Body of pancreas (tissue), 4 donors: ENCODE measurements at regions not wholly inside any gene's neighbourhood (a gene's known extent, or its start where the extent isn't known, plus 50 kb on each side); places are given as distances from the start of the nearest gene placed in this dataset.

Source experiments
- ATAC-seq: fragments of 150-250 bp; one replicate; pipeline ENCODE4 v1.9.1; 2016
- DNase-seq, 4 donors: peaks; one replicate each; pipeline ENCODE4 v3.0.0-alpha.2; 2019
- H3K27ac ChIP-seq, 4 donors: fragments of 200-600 bp; sonication (generic); 1 replicate in 3 of 4; 2 replicates in 1 of 4; pipeline versions ENCODE4 v1.5.1 to v1.6.1; 2016 to 2019; ENCODE audit warnings: mild to moderate bottlenecking in 1 of 4, mixed read lengths in 1 of 4, moderate library complexity in 1 of 4
- H3K27me3 ChIP-seq, 2 donors: fragments of 200-600 bp; sonication (generic); one replicate each; pipeline ENCODE4 v1.6.0; 2016; ENCODE audit warnings: mild to moderate bottlenecking in 1 of 2
- H3K36me3 ChIP-seq, 2 donors: fragments of 200-600 bp; sonication (generic); replicated peaks in 1 of 2; 2 replicates each; pipeline ENCODE4 v1.5.1; 2016; ENCODE audit warnings: low read depth in 2 of 2; ENCODE audit not compliant: insufficient read depth in 1 of 2
- H3K4me1 ChIP-seq: fragments of 200-600 bp; sonication (generic); one replicate; pipeline ENCODE4 v1.6.0; 2016
- H3K4me3 ChIP-seq, 2 donors: fragments of 200-600 bp; sonication (generic); 1 replicate in 1 of 2; 2 replicates in 1 of 2; pipeline ENCODE4 v1.5.1; 2016 to 2019
- H3K9me3 ChIP-seq, 3 donors: fragments of 200-600 bp; sonication (generic); 1 replicate in 2 of 3; 2 replicates in 1 of 3; pipeline ENCODE4 v1.5.1; 2016
- CTCF ChIP-seq, 7 experiments: fragments of 450-650 bp in 4 of 7; fragments of 200-600 bp in 3 of 7; sonication (generic) in 3 of 7; IDR thresholded peaks; one replicate each; pipeline ENCODE4 v1.5.1; 2016 to 2019; ENCODE audit warnings: antibody characterized with exemption in 7 of 7
- POLR2A ChIP-seq, 3 donors: fragments of 450-650 bp; IDR thresholded peaks; one replicate each; pipeline ENCODE4 v1.6.1; 2016; ENCODE audit warnings: antibody characterized with exemption in 3 of 3, mild to moderate bottlenecking in 2 of 3
- WGBS, 2 donors: methylation state at CpG; one replicate each; pipeline ENCODE4 v1.1.5; 2017; 5-methylcytosine and 5-hydroxymethylcytosine counted together
- intact Hi-C: fragments of 100-400 bp; cut with DNase I; formaldehyde crosslinking; loops from one replicate; pipeline ENCODE4 v1.15.1; 2023

DNA sequence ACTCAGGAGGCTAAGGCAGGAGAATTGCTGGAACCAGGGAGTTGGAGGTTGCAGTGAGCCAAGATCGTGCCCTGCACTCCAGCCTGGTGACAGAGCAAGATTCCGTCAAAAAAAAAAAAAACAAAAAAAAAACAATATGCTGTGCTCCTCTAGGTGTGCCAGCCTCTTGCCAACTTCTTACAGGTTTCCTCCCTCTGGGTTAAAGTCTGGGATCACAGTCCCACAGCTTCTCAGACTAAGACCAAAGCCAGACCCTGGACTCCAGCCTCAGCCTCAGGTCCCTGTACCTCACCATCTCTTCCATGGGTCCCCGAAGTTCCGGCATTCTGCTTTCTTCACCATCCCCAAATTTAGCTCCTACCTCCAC, 180.8 kb upstream of the MVB12B start:
- Histone ChIP-seq H3K27me3 (no peaks in the 10 kb centered on the region), H3K4me3 (no peak overlapping the region), H3K27ac (no peak overlapping the region), H3K9me3 (no peaks in the 10 kb centered on the region), H3K36me3 (no peaks in the 10 kb centered on the region), H3K4me1 (no peaks in the 10 kb centered on the region)
- WGBS, 2 donors, result 63 to 66% methylated on average over 4 of the region's 4 CpGs
- no peak for DNase-seq
- no peak for ATAC-seq
- intact Hi-C loops, result no loop called here
- no peak for TF ChIP-seq CTCF (IDR thresholded peaks at IDR 0.05)
- no peak for TF ChIP-seq POLR2A (IDR thresholded peaks at IDR 0.05)

GRCh38 chr9:126146254-126147145, 180.1 kb upstream of the MVB12B start:
- 12 to 24% methylated on average over 19 of the region's 19 CpGs for WGBS, 2 donors
- peaks cover 2% of the 10 kb centered on the region for H3K4me1 ChIP-seq
- H3K27me3 ChIP-seq, result no peaks in the 10 kb centered on the region
- TF ChIP-seq POLR2A (IDR thresholded peaks at IDR 0.05), result no peak
- TF ChIP-seq CTCF (IDR thresholded peaks at IDR 0.05), result peak in 4 of 7 experiments; percentile 8 to 19 (median 15)
- intact Hi-C loops, result no loop called here
- ATAC-seq, result no peak
- H3K36me3 ChIP-seq, result no peaks in the 10 kb centered on the region
- H3K27ac ChIP-seq, result no peak overlapping the region
- no peaks in the 10 kb centered on the region for H3K9me3 ChIP-seq
- no peak overlapping the region for H3K4me3 ChIP-seq
- DNase-seq, result no peak

DNA sequence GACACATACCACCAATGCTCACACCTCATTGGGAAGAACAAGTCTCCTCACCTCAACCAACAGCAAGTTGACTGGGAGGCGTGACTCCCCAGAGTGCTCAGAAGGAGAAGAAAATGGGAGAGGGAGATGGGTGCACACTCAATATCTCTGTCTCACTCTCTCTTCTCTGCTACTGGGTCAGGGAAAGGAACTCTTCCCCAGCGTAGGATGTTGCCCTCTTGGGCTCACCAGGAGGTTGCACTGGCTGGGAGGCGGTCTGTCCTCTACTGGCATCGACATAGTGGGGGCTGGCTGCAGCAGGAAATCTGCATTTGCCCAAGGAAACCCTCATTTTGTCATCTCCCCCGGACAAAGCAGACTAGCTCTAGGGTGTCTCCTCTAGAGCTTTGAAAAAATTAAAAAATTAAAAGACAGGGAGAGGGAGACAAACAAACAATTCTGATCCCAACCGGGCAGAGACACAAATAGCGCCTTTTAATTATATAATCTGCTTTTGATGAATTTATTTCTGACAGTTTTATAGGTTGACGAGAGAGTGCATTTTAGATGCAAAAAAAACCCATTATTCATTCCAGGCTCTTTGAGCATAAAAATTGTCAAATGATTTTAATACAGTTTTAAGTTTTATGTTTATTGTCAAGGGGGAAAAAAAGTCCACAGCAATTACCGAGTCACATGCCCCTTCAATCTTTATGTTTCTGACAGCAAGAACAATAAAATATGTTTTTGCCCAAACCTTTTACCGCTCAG, 179.3 kb upstream of the MVB12B start:
- intact Hi-C loops, result no loop called here
- DNase-seq, result no peak
- TF ChIP-seq POLR2A (IDR thresholded peaks at IDR 0.05) (no peak), CTCF (IDR thresholded peaks at IDR 0.05) (no peak)

GRCh38 chr9:126147936-126148870, 178.4 kb upstream of the MVB12B start:
- no peak for DNase-seq
- Histone ChIP-seq H3K4me1 (peaks cover 7% of the 10 kb centered on the region), H3K27me3 (no peaks in the 10 kb centered on the region), H3K9me3 (no peaks in the 10 kb centered on the region), H3K27ac (no peak overlapping the region), H3K4me3 (no peak overlapping the region), H3K36me3 (no peaks in the 10 kb centered on the region)
- TF ChIP-seq POLR2A (IDR thresholded peaks at IDR 0.05), result no peak
- TF ChIP-seq CTCF (IDR thresholded peaks at IDR 0.05), result no peak
- no peak for ATAC-seq
- 64 to 69% methylated on average over 18 of the region's 18 CpGs for WGBS, 2 donors
- intact Hi-C loops, result no loop called here

More for the DNA sequence above, 179.3 kb upstream of the MVB12B start:
- Histone ChIP-seq H3K9me3 (no peaks in the 10 kb centered on the region), H3K36me3 (no peaks in the 10 kb centered on the region), H3K27ac (no peak overlapping the region), H3K27me3 (no peaks in the 10 kb centered on the region), H3K4me1 (peaks cover 7% of the 10 kb centered on the region), H3K4me3 (no peak overlapping the region)
- WGBS, 2 donors, result 44 to 48% methylated on average over 10 of the region's 10 CpGs
- no peak for ATAC-seq
